K562 (cell line): ENCODE measurements at regions not wholly inside any gene's neighbourhood (a gene's known extent, or its start where the extent isn't known, plus 50 kb on each side); places are given as distances from the start of the nearest gene placed in this dataset.

ENCODE experiments used
- ATAC-seq: fragments of 200-7000 bp; cut with Tn5 transposase; 3 replicates; pipeline ENCODE4 v1.9.1; 2020; ENCODE audit warnings: moderate library complexity
- BruUV-seq: library from RNA; stranded (reverse); fragments of 400-500 nt; replicated peaks from 2 replicates; lab custom pipeline; 2021; lab: Mats Ljungman, UMichigan
- CTCF ChIA-PET: fragments of 300-600 bp; formaldehyde crosslinking; extraction: SDS; loops from one replicate; lab custom pipeline; 2021; ENCODE audit warnings: low intra/inter-chr PET ratio; lab: Yijun Ruan, JAX
- POLR2A ChIA-PET: fragments of 300-600, 350-650 bp; sonication (Branson Sonifier 250); formaldehyde crosslinking; extraction: SDS; loops from one replicate; lab custom pipeline; 2021; ENCODE audit warnings: antibody characterized with exemption, inconsistent platforms; lab: Yijun Ruan, JAX
- DNase-seq, 4 experiments: peaks; one replicate each; pipeline versions ENCODE4 v3.0.0 to v3.0.0-alpha.2; 2011 to 2018; ENCODE audit warnings: low spot score in 3 of 4, mixed read lengths in 3 of 4; ENCODE audit errors: extremely low read depth in 1 of 4
- FAIRE-seq: peaks from 2 replicates; lab custom pipeline; 2011; peaks lifted over from hg19 to GRCh38; lab: Jason Lieb, UNC
- H2AFZ ChIP-seq: 2 replicates; pipeline ENCODE4 v1.6.0; 2011; ENCODE audit warnings: low read depth, low read length, control low read depth, inconsistent platforms
- H3K27ac ChIP-seq: fragments of 200-600 bp; 3 replicates; pipeline ENCODE4 v1.8.0; 2011; ENCODE audit warnings: low read depth, mild to moderate bottlenecking, control low read depth, inconsistent platforms, low read length, moderate library complexity, mixed read lengths; ENCODE audit errors: extremely low read depth
- H3K27me3 ChIP-seq, 2 experiments: fragments of 300-600 bp in 1 of 2; 2 replicates in 1 of 2; 3 replicates in 1 of 2; pipeline versions ENCODE4 v1.6.0 to v1.8.0; 2011; ENCODE audit warnings: inconsistent platforms in 2 of 2, low read length in 2 of 2, mild to moderate bottlenecking in 1 of 2, mixed read lengths in 1 of 2, moderate library complexity in 1 of 2; ENCODE audit not compliant: control insufficient read depth in 2 of 2, insufficient read depth in 2 of 2
- H3K36me3 ChIP-seq: fragments of 300-600 bp; 3 replicates; pipeline ENCODE4 v1.8.0; 2011; ENCODE audit warnings: mild to moderate bottlenecking, low read length, inconsistent platforms; ENCODE audit not compliant: control insufficient read depth, insufficient read depth
- H3K4me1 ChIP-seq, 2 experiments: fragments of 200-600 bp in 1 of 2; replicated peaks in 1 of 2; 2 replicates in 1 of 2; 3 replicates in 1 of 2; pipeline versions ENCODE4 v1.5.1 to v1.8.0; 2011; ENCODE audit warnings: inconsistent platforms in 2 of 2, low read length in 2 of 2, mild to moderate bottlenecking in 1 of 2, mixed read lengths in 1 of 2, moderate library complexity in 1 of 2; ENCODE audit not compliant: control insufficient read depth in 2 of 2, insufficient read depth in 2 of 2
- H3K4me2 ChIP-seq: 2 replicates; pipeline ENCODE4 v1.6.1; 2011; ENCODE audit warnings: low read length, control low read depth, inconsistent platforms, mixed read lengths; ENCODE audit not compliant: insufficient read depth
- H3K4me3 ChIP-seq: fragments of 200-600 bp; sonication (generic), shearing (Covaris generic); 2 replicates; pipeline ENCODE4 v1.5.1; 2016; ENCODE audit warnings: control low read depth, inconsistent platforms
- H3K79me2 ChIP-seq: fragments of 200-600 bp; 3 replicates; pipeline ENCODE4 v1.8.0; 2011; ENCODE audit warnings: low read length, inconsistent platforms; ENCODE audit not compliant: control insufficient read depth, insufficient read depth
- H3K9ac ChIP-seq, 2 experiments: 2 replicates each; pipeline versions ENCODE4 v1.6.0 to v1.6.1; 2011; ENCODE audit warnings: low read depth in 2 of 2, low read length in 2 of 2, control low read depth in 1 of 2, inconsistent platforms in 1 of 2, mild to moderate bottlenecking in 1 of 2, mixed read lengths in 1 of 2; ENCODE audit not compliant: insufficient read depth in 1 of 2
- H3K9me1 ChIP-seq: one replicate; pipeline ENCODE4 v1.6.0; 2011; ENCODE audit warnings: inconsistent platforms, mild to moderate bottlenecking, low read length, moderate library complexity; ENCODE audit not compliant: control insufficient read depth, insufficient read depth
- H3K9me3 ChIP-seq: replicated peaks from 2 replicates; pipeline ENCODE4 v1.5.1; 2011; ENCODE audit warnings: low read depth, low read length, inconsistent platforms; ENCODE audit not compliant: control insufficient read depth, insufficient read depth
- H4K20me1 ChIP-seq: replicated peaks from 2 replicates; pipeline ENCODE4 v1.6.1; 2011; ENCODE audit warnings: low read length, inconsistent platforms, mixed read lengths; ENCODE audit not compliant: control insufficient read depth, insufficient read depth
- ARID2 ChIP-seq: fragments of 450-650 bp; IDR thresholded peaks from 2 replicates; pipeline ENCODE4 v1.6.1; 2017; ENCODE audit warnings: antibody characterized with exemption, mild to moderate bottlenecking
- BMI1 ChIP-seq: fragments of 150-350 bp; IDR thresholded peaks from 2 replicates; pipeline ENCODE4 v1.6.1; 2014; ENCODE audit warnings: low read length
- BRD4 ChIP-seq: fragments of 200-600 bp; sonication (generic); IDR thresholded peaks from 2 replicates; pipeline ENCODE4 v1.6.1; 2017; ENCODE audit warnings: inconsistent platforms
- ETV6 ChIP-seq, 3 experiments: fragments of 150-350 bp in 1 of 3; sonication (generic) in 1 of 3; formaldehyde crosslinking in 1 of 3; IDR thresholded peaks; 2 replicates each; pipeline versions ENCODE4 v1.6.1 to v1.8.0; 2014 to 2022; ENCODE audit warnings: borderline replicate concordance in 2 of 3, low read depth in 2 of 3, antibody characterized with exemption in 1 of 3, low read length in 1 of 3, mild to moderate bottlenecking in 1 of 3, missing genetic modification reagents in 1 of 3
- EZH2 ChIP-seq: IDR thresholded peaks from 2 replicates; pipeline ENCODE4 v1.6.1; 2012; ENCODE audit warnings: low read depth, mild to moderate bottlenecking, inconsistent platforms, low read length, borderline replicate concordance
- FIP1L1 ChIP-seq: fragments of 200-400 bp; formaldehyde crosslinking; IDR thresholded peaks from 2 replicates; pipeline ENCODE4 v1.6.1; 2018; ENCODE audit warnings: mild to moderate bottlenecking, low read depth, low read length; ENCODE audit not compliant: poor library complexity, severe bottlenecking
- MEF2A ChIP-seq: IDR thresholded peaks from 2 replicates; pipeline ENCODE4 v1.6.1; 2011; ENCODE audit warnings: low read depth, mild to moderate bottlenecking, low read length, moderate library complexity; ENCODE audit not compliant: control insufficient read depth
- MEIS2 ChIP-seq: fragments of 450-650 bp; IDR thresholded peaks from 2 replicates; pipeline ENCODE4 v1.6.1; 2014; ENCODE audit warnings: mild to moderate bottlenecking; ENCODE audit not compliant: partially characterized antibody
- MLLT1 ChIP-seq, 2 experiments: fragments of 450-650 bp; IDR thresholded peaks; 2 replicates each; pipeline ENCODE4 v1.6.1; 2016
- SMARCC2 ChIP-seq: fragments of 450-650 bp; IDR thresholded peaks from 2 replicates; pipeline ENCODE4 v1.6.1; 2017; ENCODE audit warnings: antibody characterized with exemption, moderate library complexity, mild to moderate bottlenecking, low read depth
- SRSF3 ChIP-seq: fragments of 200-400 bp; formaldehyde crosslinking; IDR thresholded peaks from 2 replicates; pipeline ENCODE4 v1.6.1; 2016; ENCODE audit warnings: mild to moderate bottlenecking, low read length, moderate library complexity; ENCODE audit not compliant: insufficient read depth
- ZNF133 ChIP-seq: fragments of 250-450 bp; sonication (Bioruptor Pico); IDR thresholded peaks from 2 replicates; pipeline ENCODE4 v1.4.0; 2020; ENCODE audit warnings: mild to moderate bottlenecking
- ZNF197 ChIP-seq: fragments of 200-800 bp; sonication (Bioruptor generic); IDR thresholded peaks from 2 replicates; pipeline ENCODE4 v1.6.1; 2016; ENCODE audit warnings: low read depth, missing genetic modification characterization, missing compliant biosample characterization
- ZNF274 ChIP-seq: IDR thresholded peaks from 2 replicates; pipeline ENCODE4 v1.6.1; 2011; ENCODE audit warnings: low read depth, mild to moderate bottlenecking, low read length, moderate library complexity, borderline replicate concordance
- WGBS: fragments of 100-300 bp; shearing (Covaris generic); methylation state at CpG from one replicate; pipeline ENCODE4 v1.1.6; 2016; ENCODE audit warnings: low coverage, mixed read lengths; ENCODE audit not compliant: insufficient coverage; ENCODE audit errors: missing lambda C conversion rate; 5-methylcytosine and 5-hydroxymethylcytosine counted together
- in situ Hi-C: fragments of 300-500 bp; cut with MboI; formaldehyde crosslinking; loops from 4 replicates; pipeline ENCODE4 v1.15.0; 2018; ENCODE audit warnings: inconsistent platforms, mixed read lengths
- intact Hi-C: fragments of 100-400 bp; cut with micrococcal nuclease; formaldehyde crosslinking; loops from 2 replicates; pipeline ENCODE4 v1.14.2; 2022
- TF ChIP-seq, protein P1 (sequence below): fragments of 250-450 bp; sonication (Bioruptor Pico); IDR thresholded peaks from 2 replicates; pipeline ENCODE4 v1.9.0; 2021; ENCODE audit warnings: mild to moderate bottlenecking
- TF ChIP-seq, protein P2 (sequence below): fragments of 250-450 bp; sonication (Bioruptor Pico); IDR thresholded peaks from 2 replicates; pipeline ENCODE4 v1.8.0; 2021; ENCODE audit warnings: borderline replicate concordance, mild to moderate bottlenecking, moderate library complexity; ENCODE audit not compliant: poor library complexity, severe bottlenecking

DNA sequence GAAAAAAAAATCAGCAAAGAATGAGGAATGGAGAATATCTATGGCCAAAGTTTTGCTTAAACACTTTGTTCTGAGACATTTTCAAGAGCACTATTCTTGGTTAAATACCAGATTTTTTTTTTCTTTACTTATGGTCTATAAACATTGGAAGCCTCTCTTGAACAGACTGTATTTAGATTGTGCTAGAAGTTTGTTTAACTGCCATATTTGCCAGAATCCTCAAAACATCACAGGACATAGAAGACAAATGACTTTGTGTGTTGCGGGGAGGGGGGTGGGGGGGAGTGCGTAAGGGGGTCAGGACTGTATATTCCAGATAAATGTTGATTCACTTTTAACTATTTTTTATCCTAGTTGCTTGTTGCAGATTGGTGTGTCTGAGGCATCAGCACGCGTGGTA is 262.0 kb downstream of the MEIS1 start:
- Histone ChIP-seq H3K9me3 (no peaks in the 10 kb centered on the region), H2AFZ (no peak overlapping the region), H3K36me3 (no peaks in the 10 kb centered on the region), H3K27ac (no peak overlapping the region), H3K4me1 (no peaks in the 10 kb centered on the region), H3K9me1 (no peaks in the 10 kb centered on the region), H3K79me2 (no peaks in the 10 kb centered on the region), H3K9ac (no peak overlapping the region), H3K4me2 (no peak overlapping the region), H3K27me3 (no peaks in the 10 kb centered on the region), H4K20me1 (no peaks in the 10 kb centered on the region), H3K4me3 (no peak overlapping the region)
- in situ Hi-C loops: no loop called here
- WGBS: 4% methylated on average over 4 of the region's 4 CpGs
- DNase-seq (no peak), FAIRE-seq (no peak), ATAC-seq (no peak)
- ChIA-PET CTCF (no interaction called here), POLR2A (no interaction called here)
- TF ChIP-seq ZNF197 (no peak), MEIS2 (no peak), ZNF274 (no peak), MEF2A (no peak)
- no TSS peak for BruUV-seq
- intact Hi-C loops: loop anchor here (10.0 kb wide), 1 partner anchor 778 kb away; no protein-coding TSS in a partner anchor

GRCh38 chr2:66697366-66697765 is 262.4 kb downstream of the MEIS1 start:
- Histone ChIP-seq H3K4me3 (no peak overlapping the region), H3K36me3 (no peaks in the 10 kb centered on the region), H3K9me3 (no peaks in the 10 kb centered on the region), H3K79me2 (no peaks in the 10 kb centered on the region), H3K9me1 (no peaks in the 10 kb centered on the region), H2AFZ (no peak overlapping the region), H3K4me1 (no peaks in the 10 kb centered on the region), H3K9ac (no peak overlapping the region), H3K27me3 (no peaks in the 10 kb centered on the region), H3K27ac (no peak overlapping the region), H4K20me1 (no peaks in the 10 kb centered on the region), H3K4me2 (no peak overlapping the region)
- in situ Hi-C loops (no loop called here), intact Hi-C loops (loop anchor here (10.0 kb wide), 1 partner anchor 777 kb away; no protein-coding TSS in a partner anchor)
- no TSS peak for BruUV-seq
- FAIRE-seq (no peak), DNase-seq (no peak), ATAC-seq (no peak)
- 0% methylated on average over 4 of the region's 4 CpGs for WGBS
- ChIA-PET CTCF (no interaction called here), POLR2A (no interaction called here)
- TF ChIP-seq BMI1 (no peak), ARID2 (no peak), ETV6 (IDR thresholded peaks at IDR 0.05; ENCODE audit: borderline replicate concordance in 1 of 2, low read depth in 2 of 2, low read length in 1 of 2) (no peak), ETV6 (CRISPR knock-in tag; IDR thresholded peaks at IDR 0.05; ENCODE audit: borderline replicate concordance) (no peak), MLLT1 (IDR thresholded peaks at IDR 0.05) (no peak), SMARCC2 (no peak), BRD4 (no peak), SRSF3 (no peak), FIP1L1 (no peak), EZH2 (no peak), ZNF133 (no peak)
- TF ChIP-seq, protein P1, sequence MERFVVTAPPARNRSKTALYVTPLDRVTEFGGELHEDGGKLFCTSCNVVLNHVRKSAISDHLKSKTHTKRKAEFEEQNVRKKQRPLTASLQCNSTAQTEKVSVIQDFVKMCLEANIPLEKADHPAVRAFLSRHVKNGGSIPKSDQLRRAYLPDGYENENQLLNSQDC (CRISPR knock-in tag): no peak
- TF ChIP-seq, protein P2, sequence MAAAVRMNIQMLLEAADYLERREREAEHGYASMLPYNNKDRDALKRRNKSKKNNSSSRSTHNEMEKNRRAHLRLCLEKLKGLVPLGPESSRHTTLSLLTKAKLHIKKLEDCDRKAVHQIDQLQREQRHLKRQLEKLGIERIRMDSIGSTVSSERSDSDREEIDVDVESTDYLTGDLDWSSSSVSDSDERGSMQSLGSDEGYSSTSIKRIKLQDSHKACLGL: no peak
